ENCODE measurements at regions not wholly inside any gene's neighbourhood (a gene's known extent, or its start where the extent isn't known, plus 50 kb on each side); places are given as distances from the start of the nearest gene placed in this dataset.

GRCh38 chr12:25424211-25424731 lies 128.8 kb downstream of the LMNTD1 start (continued):
- TF ChIP-seq YY1 (IDR thresholded peaks at IDR 0.05; ENCODE audit: low read depth, low read length) = no peak
- no peak for TF ChIP-seq BCL11A (IDR thresholded peaks at IDR 0.05; ENCODE audit: low read depth in 2 of 2, low read length in 2 of 2)
- TF ChIP-seq BRCA1 (IDR thresholded peaks at IDR 0.05; ENCODE audit: low read depth, low read length) = no peak
- no peak for TF ChIP-seq GTF2F1 (IDR thresholded peaks at IDR 0.05; ENCODE audit: borderline replicate concordance, low read depth, low read length)
- TF ChIP-seq TCF12 (IDR thresholded peaks at IDR 0.05; ENCODE audit: low read depth, low read length) = no peak
- TF ChIP-seq NANOG (IDR thresholded peaks at IDR 0.05; ENCODE audit: insufficient read depth, low read depth, low read length, poor library complexity, severe bottlenecking) = no peak

Measured in H1 (cell line).